ENCODE measurements at regions not wholly inside any gene's neighbourhood (a gene's known extent, or its start where the extent isn't known, plus 50 kb on each side); places are given as distances from the start of the nearest gene placed in this dataset.
"Not testable (repeated sequence)": the region's sequence is repeated elsewhere in the genome, so short reads cannot be mapped to it uniquely, and the experiment has no call there.

DNA sequence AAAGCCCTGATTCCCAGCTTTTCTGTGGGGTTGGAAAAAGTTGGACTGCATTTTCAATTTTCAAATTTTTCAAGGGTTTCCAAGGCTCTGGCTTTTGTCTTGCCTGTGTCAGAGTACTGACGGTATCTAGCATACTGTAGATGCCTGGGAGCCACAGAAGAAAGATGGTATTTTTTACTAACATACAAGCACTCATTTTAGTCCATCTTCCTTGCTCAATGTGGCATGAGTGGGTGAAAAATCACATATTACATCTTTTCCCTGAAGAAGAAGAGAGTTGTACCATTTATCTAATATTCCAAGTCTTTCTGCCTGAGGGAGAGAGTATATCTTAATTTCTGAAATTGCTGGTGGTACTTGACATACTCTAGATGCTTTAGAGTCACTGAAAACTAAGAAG lies 738.6 kb upstream of the ADGRL3 start:
- no peak for DNase-seq (ENCODE audit: low read depth, low spot score)

DNA sequence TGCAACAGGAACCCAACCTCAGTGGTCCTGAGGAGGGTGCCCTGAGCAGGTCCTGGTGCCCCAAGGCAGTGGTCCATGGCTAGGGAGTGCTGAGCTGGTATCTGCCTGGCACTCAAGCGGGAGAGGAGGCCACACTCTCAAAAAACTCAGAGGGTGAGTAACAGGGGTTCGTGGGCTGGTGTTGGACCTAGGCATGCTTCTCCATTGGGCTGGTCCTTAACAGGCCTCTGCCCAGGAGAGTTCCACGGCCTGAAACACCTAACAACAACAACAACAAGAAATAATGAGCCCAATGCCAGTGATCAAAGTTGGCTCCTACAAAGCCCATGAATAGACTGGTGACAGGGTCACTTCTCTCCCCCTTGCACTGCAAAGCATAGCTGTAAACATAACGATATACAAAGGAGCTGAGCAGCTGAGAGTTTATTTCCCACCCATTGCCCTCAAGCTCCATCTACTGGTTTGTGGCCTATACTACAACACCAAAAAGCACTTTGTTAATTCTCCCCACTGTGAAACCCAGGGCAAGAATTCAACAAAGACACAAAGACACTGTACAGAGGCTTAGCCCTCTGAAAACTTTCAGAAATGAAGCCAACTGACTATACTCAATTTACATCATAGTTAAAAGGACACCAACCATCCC lies 736.1 kb upstream of the ADGRL3 start:
- no peak for DNase-seq (ENCODE audit: low read depth, low spot score)

DNA sequence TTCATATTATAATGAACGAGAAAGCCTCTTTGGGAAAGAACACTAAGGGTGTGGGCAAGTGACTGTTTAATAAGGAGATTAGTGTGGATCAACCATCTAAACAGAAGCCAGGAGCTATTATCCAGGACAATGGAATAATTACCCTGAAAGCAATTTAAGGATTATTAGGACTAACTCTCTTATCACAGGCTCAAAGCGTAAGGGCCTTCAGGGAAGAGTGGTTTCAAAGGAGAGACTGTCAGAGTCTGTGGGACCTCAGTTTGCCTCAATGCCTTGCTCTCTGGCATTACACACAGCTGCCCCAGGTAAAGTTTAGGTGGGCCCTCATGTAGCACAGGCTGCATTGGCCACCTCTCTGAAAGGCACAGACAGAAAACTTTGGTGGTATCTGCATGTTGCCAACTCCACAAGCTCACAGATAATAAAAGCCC lies 717.2 kb upstream of the ADGRL3 start:
- DNase-seq (ENCODE audit: low read depth, low spot score), result no peak

DNA sequence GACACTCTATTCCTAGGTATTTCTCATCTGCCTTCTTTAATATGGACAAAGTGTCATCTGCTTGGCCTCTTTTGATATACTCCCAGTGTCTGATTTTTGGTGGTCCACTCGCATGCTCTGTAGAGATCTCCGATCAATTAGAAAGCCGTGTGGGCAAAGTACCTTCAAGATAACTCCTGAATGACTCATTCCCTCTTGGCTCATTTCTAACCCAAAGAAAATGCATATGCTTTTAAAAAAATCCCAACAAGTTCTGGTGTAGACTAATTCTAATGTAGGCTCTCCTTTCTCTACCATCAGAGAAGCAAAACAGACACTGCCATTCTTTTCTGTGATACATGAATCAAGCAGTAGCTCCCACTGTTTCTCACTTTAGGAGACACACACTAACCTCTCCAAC lies 714.9 kb upstream of the ADGRL3 start:
- no peak for DNase-seq (ENCODE audit: low read depth, low spot score)

DNA sequence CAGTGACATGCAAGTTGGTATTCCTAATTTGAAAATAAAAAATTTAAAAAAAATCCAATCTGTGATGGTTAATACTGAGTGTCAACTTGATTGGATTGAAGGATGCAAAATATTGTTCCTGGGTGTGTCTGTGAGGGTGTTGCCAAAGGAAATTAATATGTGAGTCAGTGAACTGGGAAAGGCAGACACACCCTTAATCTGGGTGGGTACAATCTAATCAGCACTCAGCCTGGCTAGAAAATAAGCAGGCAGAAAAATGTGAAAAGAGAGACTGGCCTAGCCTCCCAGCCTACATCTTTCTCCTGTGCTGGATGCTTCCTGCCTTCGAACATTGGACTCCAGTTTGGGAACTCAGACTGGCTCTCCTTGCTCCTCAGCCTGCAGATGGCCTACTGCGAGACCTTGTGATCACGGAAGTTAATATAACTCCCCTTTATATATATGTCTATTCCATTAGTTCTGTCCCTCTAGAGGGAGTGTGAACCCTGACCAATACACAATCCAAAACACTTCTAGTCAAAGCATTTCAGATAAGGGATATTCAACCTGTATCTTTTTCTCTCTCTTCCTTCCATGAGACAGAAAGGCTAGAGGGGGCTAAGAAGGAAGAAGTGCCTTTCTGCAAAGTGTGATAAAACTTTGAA lies 712.9 kb upstream of the ADGRL3 start:
- not testable (repeated sequence) for DNase-seq (ENCODE audit: low read depth, low spot score)

DNA sequence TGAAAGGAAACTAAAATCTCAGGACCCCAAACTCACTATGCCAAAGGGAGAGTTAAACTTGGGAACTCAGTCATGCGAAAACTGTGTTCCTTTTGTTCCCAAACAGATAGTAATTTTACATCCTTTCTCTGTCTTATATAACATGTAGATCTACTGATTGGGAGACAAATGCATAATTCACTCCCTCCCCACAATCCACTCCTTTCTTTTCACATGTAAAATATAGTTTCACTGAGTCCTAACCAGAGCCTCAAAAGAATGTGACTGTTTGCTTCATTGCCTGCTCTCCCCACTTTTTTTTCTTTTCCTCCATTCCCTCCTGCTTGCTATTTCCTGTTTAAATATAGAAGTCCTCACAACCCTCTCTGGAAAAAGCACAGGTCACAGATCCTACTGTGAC lies 699.3 kb upstream of the ADGRL3 start:
- no peak for DNase-seq (ENCODE audit: low read depth, low spot score)

DNA sequence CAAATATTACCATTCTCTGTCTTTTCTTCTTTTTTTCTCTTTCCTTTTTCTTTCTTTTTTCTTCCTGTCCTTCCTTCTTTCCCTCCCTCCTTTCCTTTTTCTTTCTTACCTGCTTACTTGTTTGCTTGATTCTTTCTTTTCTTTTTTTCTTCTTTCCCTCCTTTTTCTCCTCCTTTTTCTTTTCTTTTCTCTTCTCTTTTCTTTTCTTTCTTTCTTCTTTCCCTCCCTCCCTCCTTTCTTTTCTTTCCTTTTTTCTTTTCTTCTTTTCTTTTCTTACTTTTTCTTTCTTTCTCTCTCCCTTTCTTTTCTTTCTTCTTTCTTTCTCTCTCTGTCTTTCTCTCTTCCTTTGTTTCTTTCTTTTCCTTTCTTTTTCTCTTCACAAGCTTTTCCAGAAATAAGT lies 697.4 kb upstream of the ADGRL3 start:
- no peak for DNase-seq (ENCODE audit: low read depth, low spot score)

DNA sequence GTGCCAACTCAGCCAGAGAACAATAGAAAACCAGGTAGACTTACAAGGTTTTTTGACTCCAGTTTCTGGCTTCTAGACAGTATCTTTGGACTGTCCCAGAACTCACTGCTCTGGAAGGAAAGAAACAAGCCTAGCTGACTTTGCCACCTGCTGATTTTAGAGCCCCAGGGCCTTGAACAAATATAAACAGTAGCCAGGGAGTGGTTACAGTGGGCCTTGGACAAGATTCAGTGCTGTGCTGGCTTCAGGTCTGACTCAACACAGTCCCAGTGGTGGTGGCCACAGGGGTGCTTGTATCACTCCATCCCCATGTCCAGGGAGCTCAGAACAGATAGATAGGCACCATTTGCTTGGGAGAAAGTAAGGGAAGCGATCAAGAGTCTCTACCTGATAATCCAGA lies 694.1 kb upstream of the ADGRL3 start:
- DNase-seq (ENCODE audit: low read depth, low spot score), result no peak

DNA sequence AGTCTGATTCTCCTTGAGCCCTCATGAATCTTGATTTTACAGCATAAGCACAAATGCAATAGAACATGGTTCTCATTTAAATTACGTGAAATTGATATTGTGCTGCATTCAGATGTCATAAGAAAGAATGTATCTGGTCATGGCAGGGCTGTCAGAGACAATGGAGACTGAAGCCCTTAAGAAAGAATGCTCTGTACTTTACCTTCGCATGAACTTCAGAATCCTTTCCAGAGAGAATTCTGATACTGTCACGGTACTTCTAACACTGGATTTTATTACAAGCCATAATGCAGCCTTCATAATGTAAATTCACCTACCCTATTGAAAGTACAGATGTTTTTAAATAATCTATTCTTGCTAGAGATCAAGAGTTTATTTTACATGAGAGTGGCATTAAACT lies 677.9 kb upstream of the ADGRL3 start:
- DNase-seq (ENCODE audit: low read depth, low spot score), result no peak

DNA sequence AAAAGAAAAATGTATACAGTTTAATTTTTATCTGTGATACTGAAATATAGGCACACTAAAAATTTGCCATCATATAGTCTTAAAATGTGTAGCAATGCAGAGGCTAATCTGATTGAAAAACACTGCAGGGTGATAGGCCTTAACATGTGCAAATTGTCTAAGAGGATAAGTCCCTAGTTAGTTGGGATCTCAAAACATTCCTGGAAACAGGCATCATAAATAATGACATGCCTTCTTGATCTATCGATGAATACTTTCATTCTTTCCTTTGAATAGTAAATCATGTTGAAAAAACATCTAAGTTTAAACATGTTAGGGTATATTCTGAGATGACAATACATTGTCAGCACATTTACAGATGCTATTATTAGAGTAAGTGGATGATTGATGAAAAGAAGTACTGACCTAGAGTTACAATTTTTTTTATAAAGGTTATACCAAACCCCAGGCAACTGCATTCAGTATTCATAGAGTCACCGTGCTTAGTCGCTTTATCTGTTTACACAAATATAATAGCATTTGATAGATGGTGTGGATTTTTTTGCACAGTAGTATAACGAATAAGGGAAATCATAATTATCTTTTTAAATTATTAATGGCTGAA lies 668.2 kb upstream of the ADGRL3 start:
- no peak for DNase-seq (ENCODE audit: low read depth, low spot score)

DNA sequence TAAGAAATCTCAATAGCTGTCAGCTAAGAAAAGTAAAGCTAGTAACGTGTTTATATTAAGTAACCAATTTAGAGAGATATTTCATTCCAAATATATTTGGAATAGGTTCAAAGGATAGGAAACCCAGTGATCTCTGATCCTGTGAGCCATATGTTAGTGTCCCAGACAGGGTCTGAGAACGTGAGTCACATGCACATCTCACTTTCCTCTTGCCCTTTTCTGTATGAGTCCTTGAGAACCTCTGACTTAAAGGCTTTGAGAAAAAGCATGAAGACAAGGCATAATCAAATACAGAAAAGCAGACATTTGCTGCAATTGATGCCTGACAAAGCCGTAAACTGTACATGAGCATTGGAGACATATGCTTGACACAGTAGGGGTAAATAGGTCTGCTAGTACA lies 655.1 kb upstream of the ADGRL3 start:
- no peak for DNase-seq (ENCODE audit: low read depth, low spot score)

DNA sequence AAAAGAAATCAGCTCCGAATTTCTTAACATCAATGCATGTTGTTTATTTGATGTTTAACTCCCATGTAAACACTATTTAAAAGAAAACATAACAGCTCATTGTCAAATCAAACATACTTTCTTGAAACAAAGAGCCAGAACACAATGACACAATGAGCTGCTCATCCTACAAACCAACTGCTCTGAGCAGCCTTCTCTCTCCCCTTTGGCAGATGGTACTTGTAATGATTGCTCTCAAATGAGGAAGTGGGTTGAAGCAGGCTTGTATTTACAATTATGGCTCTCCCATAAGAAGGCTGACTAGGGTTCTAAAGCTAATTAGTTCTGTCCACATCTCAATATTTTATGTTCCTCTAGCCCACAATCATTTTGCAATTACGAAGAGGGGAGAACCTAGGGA lies 637.8 kb upstream of the ADGRL3 start:
- no peak for DNase-seq (ENCODE audit: low read depth, low spot score)

DNA sequence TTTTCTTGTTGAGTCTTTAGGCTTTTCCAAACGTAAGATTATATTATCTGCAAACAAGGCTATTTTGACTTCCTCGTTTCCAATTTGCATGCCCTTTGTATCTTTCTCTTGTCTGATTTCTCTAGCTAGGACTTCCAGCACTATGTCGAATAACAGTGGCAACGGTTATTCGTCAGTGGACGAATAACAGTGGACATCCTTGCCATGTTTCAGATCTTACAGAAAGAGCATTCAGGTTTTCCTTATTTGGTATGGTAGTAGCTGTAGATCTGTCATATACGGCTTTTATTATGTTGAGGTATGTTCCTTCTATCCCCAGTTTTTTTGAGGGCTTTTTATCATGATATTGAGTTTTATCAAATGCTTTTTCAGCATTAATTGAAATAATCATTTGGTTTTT lies 634.6 kb upstream of the ADGRL3 start:
- no peak for DNase-seq (ENCODE audit: low read depth, low spot score)

DNA sequence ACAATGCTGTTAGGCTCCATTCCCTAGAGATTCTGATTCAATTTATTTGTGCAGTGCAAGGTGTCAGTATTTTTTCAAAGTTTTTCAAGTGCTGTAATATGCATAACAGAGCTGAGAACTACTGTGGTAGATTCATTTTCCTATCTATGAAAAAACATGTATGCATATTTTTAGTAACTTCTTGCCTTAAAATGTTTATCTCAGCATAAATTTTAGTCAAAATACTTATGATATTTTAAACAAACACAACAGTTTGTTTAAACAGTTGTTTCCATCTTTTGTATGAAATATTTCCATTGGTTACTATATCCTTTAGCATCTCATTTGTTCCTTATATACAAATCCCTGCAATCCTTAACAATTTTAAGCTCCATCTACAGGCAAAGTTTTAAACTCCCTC lies 624.8 kb upstream of the ADGRL3 start:
- no peak for DNase-seq (ENCODE audit: low read depth, low spot score)

DNA sequence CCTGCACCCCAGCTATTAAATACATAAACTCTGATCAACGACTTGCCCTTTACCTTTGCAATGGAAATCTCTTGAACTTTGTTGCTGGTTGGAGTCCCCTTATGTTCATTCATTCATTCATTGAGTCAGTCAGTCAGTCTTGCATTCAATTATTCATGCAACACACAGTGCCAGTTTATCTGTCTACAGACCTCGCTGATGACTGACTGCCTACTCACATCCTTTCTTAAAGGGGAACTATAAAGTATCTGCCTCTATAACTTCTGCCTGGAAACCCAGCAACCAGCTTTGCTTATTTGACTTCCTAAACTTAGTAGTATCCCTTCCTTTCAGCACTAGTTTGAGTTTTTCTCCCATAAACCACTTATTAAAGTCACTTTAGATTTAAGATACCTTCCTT lies 620.8 kb upstream of the ADGRL3 start:
- no peak for DNase-seq (ENCODE audit: low read depth, low spot score)

DNA sequence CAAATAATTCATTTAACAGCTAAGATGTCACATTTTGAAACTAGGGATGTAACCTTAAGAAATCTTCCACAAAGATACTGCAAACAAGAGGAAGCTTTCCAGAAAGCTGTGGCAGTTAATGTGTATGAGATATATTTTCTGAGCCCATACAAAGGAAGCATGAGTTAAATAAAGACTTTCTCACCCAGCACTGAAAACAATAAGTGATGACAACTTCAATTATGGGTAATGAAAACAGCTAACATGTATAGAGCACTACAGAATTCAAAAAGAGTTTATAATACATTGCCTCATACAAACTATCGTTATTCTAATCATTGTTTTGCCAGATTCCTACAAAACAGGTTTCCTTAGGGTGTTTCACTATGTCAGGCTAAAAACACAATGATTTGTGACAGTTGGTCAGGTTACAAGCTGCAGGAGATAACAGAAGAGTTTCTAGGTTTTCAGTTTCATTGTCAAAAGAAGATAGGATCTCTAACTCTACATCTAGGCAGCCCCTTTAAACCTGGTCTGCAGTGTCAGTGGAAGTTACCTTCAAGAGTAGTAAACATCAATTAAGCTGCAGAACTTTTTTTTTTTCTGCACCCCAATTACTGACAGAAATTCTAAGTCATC lies 618.1 kb upstream of the ADGRL3 start:
- DNase-seq (ENCODE audit: low read depth, low spot score), result no peak

DNA sequence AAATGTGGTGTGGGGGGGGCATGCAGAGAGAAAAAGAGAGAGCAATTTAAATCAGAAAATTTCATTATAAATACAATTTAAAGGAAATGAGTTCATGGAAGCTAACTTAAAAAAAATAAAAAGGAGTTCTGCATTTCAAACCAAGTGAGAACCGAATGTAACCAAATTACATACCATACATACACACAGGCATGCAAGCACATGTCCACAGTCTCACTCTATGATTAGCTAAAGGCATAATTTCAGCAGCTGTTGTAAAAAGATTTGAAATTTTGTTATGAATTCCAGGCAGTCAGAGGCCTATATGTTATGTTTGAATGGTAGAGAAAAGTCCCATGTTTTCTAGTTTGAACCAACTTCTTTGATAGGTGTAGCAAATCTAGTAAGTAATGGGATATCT lies 611.6 kb upstream of the ADGRL3 start:
- no peak for DNase-seq (ENCODE audit: low read depth, low spot score)

DNA sequence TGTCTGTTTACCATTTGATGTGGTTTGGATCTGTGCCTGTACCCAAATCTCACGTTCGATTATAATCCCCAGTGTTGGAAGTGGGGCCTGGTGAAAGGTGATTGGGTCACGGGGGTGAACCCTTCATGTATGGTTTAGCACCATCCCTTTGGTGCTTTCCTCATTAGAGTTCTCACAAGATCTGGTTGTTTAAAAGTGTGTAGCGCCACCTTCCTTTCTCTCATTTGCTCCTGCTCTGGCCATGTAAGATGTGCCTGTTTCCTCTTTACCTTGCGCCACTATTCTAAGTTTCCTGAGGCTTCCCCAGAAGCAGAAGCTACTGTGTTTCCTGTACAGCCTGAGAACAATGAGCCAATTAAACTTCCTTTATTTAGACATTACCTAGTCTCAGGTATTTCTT lies 610.7 kb upstream of the ADGRL3 start:
- DNase-seq (ENCODE audit: low read depth, low spot score), result no peak

DNA sequence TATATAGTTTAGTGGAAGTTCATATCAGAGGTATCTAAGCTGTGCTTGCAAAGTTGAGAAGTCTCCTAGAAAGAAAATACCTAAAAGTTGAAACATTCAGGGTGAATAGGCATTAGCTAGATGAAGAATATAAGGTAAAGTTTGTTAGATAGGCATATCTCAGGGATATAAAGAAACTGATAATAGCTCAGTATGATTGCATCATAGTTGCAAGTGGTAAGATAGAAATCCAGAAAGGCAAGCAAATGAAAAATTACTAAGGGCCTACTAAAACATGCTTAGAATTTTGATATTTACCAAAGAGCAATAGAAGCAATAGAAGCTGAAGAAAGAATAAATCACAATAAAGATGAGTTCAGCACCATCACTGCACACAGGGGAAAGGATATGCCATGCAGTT lies 610.0 kb upstream of the ADGRL3 start:
- no peak for DNase-seq (ENCODE audit: low read depth, low spot score)

DNA sequence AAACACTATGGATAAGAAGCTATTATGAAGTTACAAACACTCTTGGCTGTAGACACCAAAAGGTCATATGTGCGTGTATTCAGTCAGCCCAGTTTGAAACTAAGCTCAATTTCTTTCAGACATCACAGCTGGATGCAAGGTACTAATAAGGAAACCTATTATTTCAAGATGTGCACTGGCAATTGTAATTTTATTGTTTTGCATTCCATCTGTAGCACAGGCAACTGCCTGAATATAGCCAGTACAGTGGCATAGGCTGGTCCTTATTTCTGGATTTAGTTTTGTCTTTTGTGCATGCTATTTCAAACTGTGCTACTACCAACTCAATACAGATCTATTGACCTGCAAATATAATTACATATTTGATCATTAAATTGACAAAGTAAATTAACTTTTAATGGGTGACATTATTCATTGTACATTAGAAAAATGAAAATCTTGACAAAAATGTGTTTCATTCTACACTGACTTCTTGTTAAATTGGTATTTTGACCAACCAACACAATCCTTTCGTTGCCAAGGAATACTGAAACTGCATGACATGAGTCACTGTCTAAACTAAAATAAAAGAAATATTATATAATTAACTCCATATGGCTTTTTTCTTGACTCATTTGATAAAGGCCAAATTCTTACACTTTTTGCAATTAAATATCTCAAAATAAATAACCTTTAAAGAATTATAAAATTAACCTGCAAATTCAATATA lies 594.3 kb upstream of the ADGRL3 start:
- DNase-seq (ENCODE audit: low read depth, low spot score), result peak; percentile 36

DNA sequence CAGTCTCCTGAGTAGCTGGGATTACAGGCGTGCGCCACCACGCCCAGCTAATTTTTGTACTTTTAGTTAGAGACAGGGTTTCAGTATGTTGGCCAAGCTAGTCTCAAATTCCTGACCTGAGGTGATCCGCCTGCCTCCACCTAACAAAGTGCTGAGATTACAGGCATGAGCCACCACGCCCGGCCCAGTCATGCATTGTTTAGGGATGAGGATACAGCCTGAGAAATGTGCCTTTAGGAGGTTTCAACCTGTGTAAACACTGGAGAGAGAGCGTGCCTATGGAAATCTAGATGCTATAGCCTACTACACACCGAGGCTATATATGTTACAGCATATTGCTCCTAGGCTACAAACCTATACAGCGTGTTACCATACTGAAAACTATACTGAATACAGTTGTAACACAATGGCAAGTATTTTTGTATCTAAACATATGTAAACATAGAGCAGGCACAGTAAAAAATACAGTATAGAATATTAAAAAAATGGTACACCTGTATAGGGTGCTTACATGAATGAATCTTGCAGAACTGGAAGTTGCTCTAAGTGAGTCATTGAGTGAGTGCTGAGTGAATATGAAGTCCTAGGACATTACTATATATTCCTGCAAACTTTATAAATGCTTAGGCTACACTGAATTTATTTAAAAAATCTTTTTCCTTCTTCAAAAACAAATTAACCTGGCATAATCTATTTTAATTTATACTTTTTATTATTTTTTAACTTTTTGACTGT lies 588.2 kb upstream of the ADGRL3 start:
- DNase-seq (ENCODE audit: low read depth, low spot score), result no peak

DNA sequence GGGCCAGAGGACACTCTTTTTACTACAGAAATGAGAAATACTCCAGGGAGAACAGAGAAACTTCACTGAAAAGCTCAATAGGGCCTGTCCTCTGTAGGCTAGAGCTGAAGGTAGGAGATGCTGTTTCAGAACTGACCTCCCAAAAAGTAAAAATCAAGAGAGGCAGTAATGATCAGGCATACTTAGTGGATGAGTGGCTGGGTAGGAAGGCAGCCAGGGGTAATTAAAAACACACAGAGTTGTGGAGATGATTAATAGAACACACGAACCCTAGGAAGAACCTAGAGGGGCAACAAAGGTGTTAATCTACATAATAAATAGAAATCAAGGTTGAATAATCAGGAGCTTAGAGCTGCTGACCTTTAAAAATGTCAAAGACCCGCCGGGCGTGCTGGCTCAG lies 582.4 kb upstream of the ADGRL3 start:
- DNase-seq (ENCODE audit: low read depth, low spot score), result no peak
